ENCODE measurements at regions not wholly inside any gene's neighbourhood (a gene's known extent, or its start where the extent isn't known, plus 50 kb on each side); places are given as distances from the start of the nearest gene placed in this dataset.

DNA sequence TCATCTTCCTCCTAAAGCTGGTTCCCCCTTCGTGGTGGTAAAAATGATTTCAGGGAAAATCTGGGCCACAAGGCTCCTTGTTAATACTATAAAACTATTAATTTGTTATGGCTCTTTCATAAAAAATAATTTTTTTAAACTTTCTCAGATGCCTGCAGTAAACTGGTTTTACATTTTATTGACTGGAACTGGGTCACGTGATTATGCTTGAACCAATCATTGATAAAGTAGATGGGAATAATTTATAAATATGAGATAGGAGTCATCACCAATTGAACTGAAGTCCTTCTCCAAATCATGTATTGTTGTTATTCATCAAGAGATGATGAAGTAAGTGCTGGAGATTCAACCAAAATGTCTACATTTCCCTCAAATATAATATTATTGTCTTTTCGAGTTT, 138.4 kb downstream of the SLC17A6 start:
- ChIA-PET POLR2A (no interaction called here), CTCF (no interaction called here)
- no peaks in the 10 kb centered on the region for H3K36me3 ChIP-seq (ENCODE audit: insufficient read depth, low read length)
- no peaks in the 10 kb centered on the region for H3K4me1 ChIP-seq (ENCODE audit: insufficient read depth, low read length)
- H3K4me3 ChIP-seq (ENCODE audit: low read length): no peak overlapping the region
- peaks cover 0 to 3% of the 10 kb centered on the region in 2 experiments for H3K27me3 ChIP-seq (ENCODE audit: control insufficient read depth in 1 of 2, insufficient read depth in 2 of 2, low read length in 2 of 2)
- no peaks in the 10 kb centered on the region for H3K36me3 Mint-ChIP-seq (ENCODE audit: low read depth)
- ATAC-seq (ENCODE audit: poor library complexity) (no peak), DNase-seq (no peak)
- TF ChIP-seq, protein P1, sequence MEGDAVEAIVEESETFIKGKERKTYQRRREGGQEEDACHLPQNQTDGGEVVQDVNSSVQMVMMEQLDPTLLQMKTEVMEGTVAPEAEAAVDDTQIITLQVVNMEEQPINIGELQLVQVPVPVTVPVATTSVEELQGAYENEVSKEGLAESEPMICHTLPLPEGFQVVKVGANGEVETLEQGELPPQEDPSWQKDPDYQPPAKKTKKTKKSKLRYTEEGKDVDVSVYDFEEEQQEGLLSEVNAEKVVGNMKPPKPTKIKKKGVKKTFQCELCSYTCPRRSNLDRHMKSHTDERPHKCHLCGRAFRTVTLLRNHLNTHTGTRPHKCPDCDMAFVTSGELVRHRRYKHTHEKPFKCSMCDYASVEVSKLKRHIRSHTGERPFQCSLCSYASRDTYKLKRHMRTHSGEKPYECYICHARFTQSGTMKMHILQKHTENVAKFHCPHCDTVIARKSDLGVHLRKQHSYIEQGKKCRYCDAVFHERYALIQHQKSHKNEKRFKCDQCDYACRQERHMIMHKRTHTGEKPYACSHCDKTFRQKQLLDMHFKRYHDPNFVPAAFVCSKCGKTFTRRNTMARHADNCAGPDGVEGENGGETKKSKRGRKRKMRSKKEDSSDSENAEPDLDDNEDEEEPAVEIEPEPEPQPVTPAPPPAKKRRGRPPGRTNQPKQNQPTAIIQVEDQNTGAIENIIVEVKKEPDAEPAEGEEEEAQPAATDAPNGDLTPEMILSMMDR (IDR thresholded peaks at IDR 0.05): no peak
- H3K9me3 Mint-ChIP-seq: no peaks in the 10 kb centered on the region
- no peak overlapping the region for H3K27ac ChIP-seq (ENCODE audit: low read depth in 1 of 2, low read length in 2 of 2)
- no peaks in the 10 kb centered on the region for H3K4me1 Mint-ChIP-seq (ENCODE audit: low read depth)
- H3K27me3 Mint-ChIP-seq: peaks cover 7% of the 10 kb centered on the region
- intact Hi-C loops (cut with DNase I, micrococcal nuclease): no loop called here
- H3K4me3 Mint-ChIP-seq: no peak overlapping the region
- no peak overlapping the region for H3K27ac Mint-ChIP-seq
- H3K9me3 ChIP-seq (ENCODE audit: control insufficient read depth in 1 of 2, insufficient read depth in 1 of 2, low read length in 2 of 2): no peaks in the 10 kb centered on the region

DNA sequence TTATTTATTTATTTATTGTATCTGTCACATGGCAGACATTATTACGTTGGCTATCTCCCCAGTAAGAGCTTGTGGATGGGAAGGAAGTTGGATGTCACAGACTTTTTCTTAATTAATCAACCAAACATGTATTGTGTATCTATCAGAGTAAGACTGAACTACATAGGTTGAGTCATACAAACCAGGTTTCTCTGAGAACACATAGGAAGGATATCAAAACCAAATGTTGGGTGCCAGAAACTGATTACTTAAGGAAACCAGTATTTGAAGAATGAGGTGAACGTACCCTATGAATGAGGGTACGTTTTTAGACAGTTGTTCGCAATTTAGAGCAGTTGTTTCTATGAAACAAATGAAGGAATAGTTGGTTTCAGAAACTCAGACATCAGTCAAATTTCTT, 136.4 kb downstream of the SLC17A6 start:
- H3K4me3 Mint-ChIP-seq: no peak overlapping the region
- CTCF ChIA-PET: no interaction called here
- no peaks in the 10 kb centered on the region for H3K9me3 Mint-ChIP-seq
- H3K4me3 ChIP-seq (ENCODE audit: low read length): no peak overlapping the region
- no peak for ATAC-seq (ENCODE audit: poor library complexity)
- H3K4me1 Mint-ChIP-seq (ENCODE audit: low read depth): no peaks in the 10 kb centered on the region
- H3K36me3 Mint-ChIP-seq (ENCODE audit: low read depth): no peaks in the 10 kb centered on the region
- H3K27me3 Mint-ChIP-seq: peaks cover 14% of the 10 kb centered on the region
- intact Hi-C loops (cut with DNase I, micrococcal nuclease): no loop called here
- no peaks in the 10 kb centered on the region for H3K4me1 ChIP-seq (ENCODE audit: insufficient read depth, low read length)
- no peak overlapping the region for H3K27ac Mint-ChIP-seq
- H3K9me3 ChIP-seq (ENCODE audit: control insufficient read depth in 1 of 2, insufficient read depth in 1 of 2, low read length in 2 of 2): no peaks in the 10 kb centered on the region
- H3K27ac ChIP-seq (ENCODE audit: low read depth in 1 of 2, low read length in 2 of 2): no peak overlapping the region
- no peak for DNase-seq
- H3K36me3 ChIP-seq (ENCODE audit: insufficient read depth, low read length): no peaks in the 10 kb centered on the region
- POLR2A ChIA-PET: no interaction called here
- TF ChIP-seq, protein P1 (IDR thresholded peaks at IDR 0.05): no peak
- peaks cover 0 to 3% of the 10 kb centered on the region in 2 experiments for H3K27me3 ChIP-seq (ENCODE audit: control insufficient read depth in 1 of 2, insufficient read depth in 2 of 2, low read length in 2 of 2)

DNA sequence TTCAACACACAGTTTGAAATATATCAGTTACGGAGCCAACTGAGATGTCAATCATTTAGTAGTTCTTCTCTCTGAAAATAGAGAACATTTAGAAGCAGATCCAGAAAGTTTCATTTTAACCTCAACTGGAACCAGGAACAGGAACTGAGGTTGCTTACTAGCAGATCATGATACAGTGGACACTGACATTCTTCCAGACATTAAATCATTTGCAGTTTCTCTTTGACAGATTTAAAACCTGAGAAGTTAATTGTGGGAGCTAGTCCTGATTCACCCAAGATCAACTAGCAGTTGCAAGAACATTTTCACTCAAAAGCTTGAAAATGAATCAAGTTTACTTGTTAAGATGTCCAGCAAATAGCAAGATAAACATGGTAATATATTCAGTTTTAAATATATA, 135.4 kb downstream of the SLC17A6 start:
- ChIA-PET POLR2A (no interaction called here), CTCF (no interaction called here)
- no peak overlapping the region for H3K27ac Mint-ChIP-seq
- no peaks in the 10 kb centered on the region for H3K9me3 ChIP-seq (ENCODE audit: control insufficient read depth in 1 of 2, insufficient read depth in 1 of 2, low read length in 2 of 2)
- ATAC-seq (ENCODE audit: poor library complexity) (no peak), DNase-seq (no peak)
- no peaks in the 10 kb centered on the region for H3K4me1 Mint-ChIP-seq (ENCODE audit: low read depth)
- TF ChIP-seq, protein P1 (IDR thresholded peaks at IDR 0.05): no peak
- H3K27ac ChIP-seq (ENCODE audit: low read depth in 1 of 2, low read length in 2 of 2): no peak overlapping the region
- H3K27me3 Mint-ChIP-seq: peaks cover 16% of the 10 kb centered on the region
- intact Hi-C loops (cut with DNase I, micrococcal nuclease): no loop called here
- no peak overlapping the region for H3K4me3 ChIP-seq (ENCODE audit: low read length)
- no peaks in the 10 kb centered on the region for H3K9me3 Mint-ChIP-seq
- no peak overlapping the region for H3K4me3 Mint-ChIP-seq
- H3K36me3 ChIP-seq (ENCODE audit: insufficient read depth, low read length): no peaks in the 10 kb centered on the region
- no peaks in the 10 kb centered on the region for H3K36me3 Mint-ChIP-seq (ENCODE audit: low read depth)
- no peaks in the 10 kb centered on the region for H3K27me3 ChIP-seq (ENCODE audit: control insufficient read depth in 1 of 2, insufficient read depth in 2 of 2, low read length in 2 of 2)
- H3K4me1 ChIP-seq (ENCODE audit: insufficient read depth, low read length): no peaks in the 10 kb centered on the region

Data from CD4-positive, alpha-beta T cell (primary cell).